Right atrium auricular region (tissue), 2 donors: ENCODE measurements at regions not wholly inside any gene's neighbourhood (a gene's known extent, or its start where the extent isn't known, plus 50 kb on each side); places are given as distances from the start of the nearest gene placed in this dataset.

ENCODE experiments used
- DNase-seq: peaks from one replicate; pipeline ENCODE4 v3.0.0-alpha.2; 2019; ENCODE audit warnings: low spot score
- H3K27ac ChIP-seq, 2 donors: fragments of 200-600 bp; sonication (generic); 1 replicate in 1 of 2; 2 replicates in 1 of 2; pipeline ENCODE4 v1.5.1; 2016 to 2019
- H3K27me3 ChIP-seq, 2 donors: fragments of 200-600 bp; sonication (generic); one replicate each; pipeline versions ENCODE4 v1.5.1 to v1.6.0; 2017 to 2019
- H3K36me3 ChIP-seq: fragments of 200-600 bp; sonication (generic); one replicate; pipeline ENCODE4 v1.5.1; 2016
- H3K4me1 ChIP-seq, 2 donors: fragments of 200-600 bp; sonication (generic); one replicate each; pipeline versions ENCODE4 v1.5.1 to v1.6.0; 2017 to 2019
- H3K4me3 ChIP-seq, 2 donors: fragments of 200-600 bp; sonication (generic); 1 replicate in 1 of 2; 2 replicates in 1 of 2; pipeline ENCODE4 v1.5.1; 2017 to 2019; ENCODE audit warnings: mild to moderate bottlenecking in 1 of 2, moderate library complexity in 1 of 2
- H3K9me3 ChIP-seq, 2 donors: fragments of 200-600 bp; sonication (generic); one replicate each; pipeline ENCODE4 v1.5.1; 2019
- CTCF ChIP-seq, 2 donors: fragments of 200-600 bp; sonication (generic); IDR thresholded peaks; one replicate each; pipeline ENCODE4 v1.5.1; 2019; ENCODE audit warnings: antibody characterized with exemption in 2 of 2

- H3K36me3 ChIP-seq = no peaks in the 10 kb centered on the region
- H3K27me3 ChIP-seq = no peaks in the 10 kb centered on the region
- H3K27ac ChIP-seq = no peak overlapping the region
- no peaks in the 10 kb centered on the region for H3K4me1 ChIP-seq
- no peak overlapping the region for H3K4me3 ChIP-seq
- no peak for DNase-seq
- H3K9me3 ChIP-seq = peaks cover 0 to 21% of the 10 kb centered on the region in 2 donors
- TF ChIP-seq CTCF (IDR thresholded peaks at IDR 0.05) = no peak
These were observed 448.6 kb upstream of the CDH4 start for GRCh38 chr20:60803335-60804055.

GRCh38 chr20:60804240-60804917 is 447.7 kb upstream of the CDH4 start:
- Histone ChIP-seq H3K9me3 (peaks cover 0 to 14% of the 10 kb centered on the region in 2 donors), H3K4me1 (no peaks in the 10 kb centered on the region), H3K27ac (no peak overlapping the region), H3K27me3 (no peaks in the 10 kb centered on the region), H3K4me3 (no peak overlapping the region), H3K36me3 (no peaks in the 10 kb centered on the region)
- no peak for TF ChIP-seq CTCF (IDR thresholded peaks at IDR 0.05)
- no peak for DNase-seq

- no peak overlapping the region for H3K4me3 ChIP-seq
- no peak for TF ChIP-seq CTCF (IDR thresholded peaks at IDR 0.05)
- no peak for DNase-seq
- H3K27ac ChIP-seq = no peak overlapping the region
- H3K36me3 ChIP-seq = no peaks in the 10 kb centered on the region
- no peaks in the 10 kb centered on the region for H3K27me3 ChIP-seq
- peaks cover 0 to 7% of the 10 kb centered on the region in 2 donors for H3K9me3 ChIP-seq
- H3K4me1 ChIP-seq = no peaks in the 10 kb centered on the region
These were observed 447.0 kb upstream of the CDH4 start for GRCh38 chr20:60804918-60805630.

- DNase-seq = no peak
- no peak for TF ChIP-seq CTCF (IDR thresholded peaks at IDR 0.05)
- H3K27ac ChIP-seq = no peak overlapping the region
- H3K9me3 ChIP-seq = no peaks in the 10 kb centered on the region
- H3K27me3 ChIP-seq = no peaks in the 10 kb centered on the region
- no peak overlapping the region for H3K4me3 ChIP-seq
- H3K4me1 ChIP-seq = no peaks in the 10 kb centered on the region
- H3K36me3 ChIP-seq = no peaks in the 10 kb centered on the region
These were observed 445.7 kb upstream of the CDH4 start for GRCh38 chr20:60806354-60806753.

GRCh38 chr20:60806824-60807223 is 445.2 kb upstream of the CDH4 start:
- no peaks in the 10 kb centered on the region for H3K27me3 ChIP-seq
- H3K4me1 ChIP-seq = no peaks in the 10 kb centered on the region
- TF ChIP-seq CTCF (IDR thresholded peaks at IDR 0.05) = no peak
- H3K36me3 ChIP-seq = no peaks in the 10 kb centered on the region
- no peak for DNase-seq
- H3K4me3 ChIP-seq = no peak overlapping the region
- H3K9me3 ChIP-seq = no peaks in the 10 kb centered on the region
- no peak overlapping the region for H3K27ac ChIP-seq
